GM23338 (cell line): ENCODE measurements at regions not wholly inside any gene's neighbourhood (a gene's known extent, or its start where the extent isn't known, plus 50 kb on each side); places are given as distances from the start of the nearest gene placed in this dataset.

Experiments
- ATAC-seq: fragments of 200-7000 bp; cut with Tn5 transposase; 3 replicates; pipeline ENCODE4 v1.9.1; 2020
- DNase-seq: peaks from one replicate; pipeline ENCODE4 v3.0.0-alpha.2; 2015; ENCODE audit warnings: low spot score
- H2AFZ ChIP-seq: fragments of 200-600 bp; sonication (generic); 2 replicates; pipeline ENCODE4 v1.8.0; 2016; ENCODE audit warnings: antibody characterized with exemption, mild to moderate bottlenecking, moderate library complexity
- H3F3A ChIP-seq: fragments of 200-600 bp; sonication (generic); replicated peaks from 2 replicates; pipeline ENCODE4 v1.8.0; 2017; ENCODE audit warnings: antibody characterized with exemption, mixed run types, low read depth
- H3K27ac ChIP-seq: fragments of 200-600 bp; sonication (generic); 2 replicates; pipeline ENCODE4 v1.6.1; 2016; ENCODE audit warnings: low read depth
- H3K27me3 ChIP-seq: fragments of 200-600 bp; sonication (generic); 2 replicates; pipeline ENCODE4 v1.8.0; 2016; ENCODE audit warnings: mild to moderate bottlenecking, mixed run types, moderate library complexity; ENCODE audit not compliant: insufficient read depth
- H3K36me3 ChIP-seq: fragments of 200-600 bp; sonication (generic); 2 replicates; pipeline ENCODE4 v1.8.0; 2016; ENCODE audit warnings: mild to moderate bottlenecking; ENCODE audit not compliant: insufficient read depth
- H3K4me1 ChIP-seq: fragments of 200-600 bp; sonication (generic); 2 replicates; pipeline ENCODE4 v1.8.0; 2016; ENCODE audit warnings: mild to moderate bottlenecking, moderate library complexity; ENCODE audit not compliant: insufficient read depth
- H3K4me2 ChIP-seq: fragments of 200-600 bp; sonication (generic); 2 replicates; pipeline ENCODE4 v1.7.1; 2017; ENCODE audit warnings: mixed run types
- H3K4me3 ChIP-seq: fragments of 200-600 bp; sonication (generic); 2 replicates; pipeline ENCODE4 v1.6.1; 2016; ENCODE audit warnings: mixed run types
- H3K79me2 ChIP-seq: fragments of 200-600 bp; sonication (generic); replicated peaks from 2 replicates; pipeline ENCODE4 v1.8.0; 2017; ENCODE audit warnings: mild to moderate bottlenecking; ENCODE audit not compliant: insufficient read depth
- H3K9me2 ChIP-seq: fragments of 200-600 bp; sonication (generic); 2 replicates; pipeline ENCODE4 v1.8.0; 2017; ENCODE audit not compliant: insufficient read depth
- H4K20me1 ChIP-seq: fragments of 200-600 bp; sonication (generic); replicated peaks from 2 replicates; pipeline ENCODE4 v1.8.0; 2017; ENCODE audit warnings: mild to moderate bottlenecking; ENCODE audit not compliant: insufficient read depth
- H3K27ac Mint-ChIP-seq: 2 replicates; pipeline ENCODE4 v1.8.0; 2020; ENCODE audit warnings: inconsistent platforms, mild to moderate bottlenecking, moderate library complexity, mixed read lengths
- H3K27me3 Mint-ChIP-seq: 3 replicates; pipeline ENCODE4 v1.8.0; 2022; ENCODE audit warnings: low read depth, mild to moderate bottlenecking, moderate library complexity, mixed read lengths, inconsistent platforms; ENCODE audit not compliant: insufficient read depth, poor library complexity
- H3K36me3 Mint-ChIP-seq: 3 replicates; pipeline ENCODE4 v1.8.0; 2021; ENCODE audit warnings: low read depth, mild to moderate bottlenecking, inconsistent platforms, moderate library complexity, mixed read lengths
- H3K4me1 Mint-ChIP-seq: 3 replicates; pipeline ENCODE4 v1.8.0; 2020; ENCODE audit warnings: mild to moderate bottlenecking, inconsistent platforms, mixed read lengths
- H3K4me3 Mint-ChIP-seq: 3 replicates; pipeline ENCODE4 v1.8.0; 2021; ENCODE audit warnings: moderate library complexity, mild to moderate bottlenecking, inconsistent platforms, mixed read lengths
- H3K9me3 Mint-ChIP-seq: 3 replicates; pipeline ENCODE4 v1.8.0; 2020; ENCODE audit warnings: moderate library complexity, mild to moderate bottlenecking, inconsistent platforms, mixed read lengths
- CREB1 ChIP-seq: fragments of 250-450 bp; sonication (Bioruptor Pico); IDR thresholded peaks from 2 replicates; pipeline ENCODE4 v1.5.0; 2020; ENCODE audit warnings: low read depth, mild to moderate bottlenecking, moderate library complexity
- EZH2 ChIP-seq: fragments of 200-600 bp; sonication (generic); IDR thresholded peaks from one replicate; pipeline ENCODE4 v1.8.0; 2017; ENCODE audit warnings: antibody characterized with exemption, mild to moderate bottlenecking, low read depth; ENCODE audit not compliant: unreplicated experiment
- EZH2phosphoT487 ChIP-seq: fragments of 200-600 bp; sonication (generic); IDR thresholded peaks from one replicate; pipeline ENCODE4 v1.8.1; 2018; ENCODE audit warnings: antibody characterized with exemption; ENCODE audit not compliant: unreplicated experiment
- JUNB ChIP-seq: IDR thresholded peaks from one replicate; pipeline ENCODE4 v1.6.1; 2016; ENCODE audit warnings: antibody characterized with exemption; ENCODE audit not compliant: unreplicated experiment
- NANOG ChIP-seq: IDR thresholded peaks from 2 replicates; pipeline ENCODE4 v1.6.1; 2016; ENCODE audit warnings: antibody characterized with exemption, borderline replicate concordance
- POLR2AphosphoS5 ChIP-seq: IDR thresholded peaks from 2 replicates; pipeline ENCODE4 v1.6.1; 2016; ENCODE audit warnings: antibody characterized with exemption, low read depth
- STAT1 ChIP-seq: IDR thresholded peaks from one replicate; pipeline ENCODE4 v1.6.1; 2016; ENCODE audit warnings: antibody characterized with exemption; ENCODE audit not compliant: unreplicated experiment
- ZNF114 ChIP-seq: fragments of 250-450 bp; sonication (Bioruptor Pico); IDR thresholded peaks from 2 replicates; pipeline ENCODE4 v1.5.0; 2020; ENCODE audit warnings: mild to moderate bottlenecking, moderate library complexity
- ZNF331 ChIP-seq: fragments of 250-450 bp; sonication (Bioruptor Pico); IDR thresholded peaks from 2 replicates; pipeline ENCODE4 v1.5.0; 2020; ENCODE audit warnings: low read depth, mild to moderate bottlenecking, moderate library complexity
- TF ChIP-seq, protein P1 (sequence below): fragments of 250-450 bp; sonication (Bioruptor Pico); IDR thresholded peaks from 2 replicates; pipeline ENCODE4 v1.5.0; 2020; ENCODE audit warnings: mild to moderate bottlenecking, moderate library complexity
- TF ChIP-seq, protein P2 (sequence below): IDR thresholded peaks from one replicate; pipeline ENCODE4 v1.6.1; 2018; ENCODE audit warnings: antibody characterized with exemption; ENCODE audit not compliant: unreplicated experiment

DNA sequence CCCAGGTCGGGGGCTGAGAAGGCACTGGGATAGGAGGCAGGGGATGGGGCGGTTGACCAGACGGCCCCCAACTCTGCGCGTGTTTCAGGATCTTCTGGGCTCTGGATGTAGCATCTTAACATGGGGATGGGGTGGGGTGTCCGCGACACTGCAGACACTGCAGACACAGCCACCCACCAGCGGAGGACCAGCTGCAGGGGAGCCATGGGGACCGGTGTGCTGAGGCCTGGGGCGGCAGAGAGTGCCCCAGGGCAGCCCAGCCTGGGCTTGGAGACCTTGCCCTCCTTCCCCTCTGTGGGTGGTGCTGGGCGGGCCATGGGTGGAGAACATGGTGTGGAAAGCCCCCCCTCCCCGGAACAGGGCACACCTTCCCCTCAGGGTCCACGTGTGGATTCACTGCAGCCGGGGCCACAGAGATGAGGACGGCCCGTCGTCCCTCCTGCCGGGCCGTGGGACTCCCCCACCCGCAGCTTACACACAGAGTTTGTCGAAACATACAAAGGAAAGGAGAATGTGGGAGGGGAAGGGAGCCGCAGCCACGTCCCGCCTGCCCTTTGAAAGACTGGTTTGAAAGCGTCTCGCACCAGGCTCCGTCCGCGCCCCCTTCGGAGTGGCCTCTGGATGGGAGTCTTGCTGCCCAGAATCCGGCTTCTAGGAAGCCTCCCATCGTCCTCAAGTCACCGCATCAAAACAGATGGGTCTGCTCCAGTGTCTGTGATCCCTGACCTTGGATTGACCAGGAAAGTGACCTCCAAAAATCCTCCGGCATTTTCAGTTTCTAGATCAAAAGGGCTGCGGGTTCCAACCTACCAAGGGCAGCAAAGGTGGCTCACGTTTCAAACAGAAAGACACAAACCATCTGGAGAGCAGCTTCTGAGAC lies 91.5 kb upstream of the TCERG1L start (continued):
- TF ChIP-seq, protein P1, sequence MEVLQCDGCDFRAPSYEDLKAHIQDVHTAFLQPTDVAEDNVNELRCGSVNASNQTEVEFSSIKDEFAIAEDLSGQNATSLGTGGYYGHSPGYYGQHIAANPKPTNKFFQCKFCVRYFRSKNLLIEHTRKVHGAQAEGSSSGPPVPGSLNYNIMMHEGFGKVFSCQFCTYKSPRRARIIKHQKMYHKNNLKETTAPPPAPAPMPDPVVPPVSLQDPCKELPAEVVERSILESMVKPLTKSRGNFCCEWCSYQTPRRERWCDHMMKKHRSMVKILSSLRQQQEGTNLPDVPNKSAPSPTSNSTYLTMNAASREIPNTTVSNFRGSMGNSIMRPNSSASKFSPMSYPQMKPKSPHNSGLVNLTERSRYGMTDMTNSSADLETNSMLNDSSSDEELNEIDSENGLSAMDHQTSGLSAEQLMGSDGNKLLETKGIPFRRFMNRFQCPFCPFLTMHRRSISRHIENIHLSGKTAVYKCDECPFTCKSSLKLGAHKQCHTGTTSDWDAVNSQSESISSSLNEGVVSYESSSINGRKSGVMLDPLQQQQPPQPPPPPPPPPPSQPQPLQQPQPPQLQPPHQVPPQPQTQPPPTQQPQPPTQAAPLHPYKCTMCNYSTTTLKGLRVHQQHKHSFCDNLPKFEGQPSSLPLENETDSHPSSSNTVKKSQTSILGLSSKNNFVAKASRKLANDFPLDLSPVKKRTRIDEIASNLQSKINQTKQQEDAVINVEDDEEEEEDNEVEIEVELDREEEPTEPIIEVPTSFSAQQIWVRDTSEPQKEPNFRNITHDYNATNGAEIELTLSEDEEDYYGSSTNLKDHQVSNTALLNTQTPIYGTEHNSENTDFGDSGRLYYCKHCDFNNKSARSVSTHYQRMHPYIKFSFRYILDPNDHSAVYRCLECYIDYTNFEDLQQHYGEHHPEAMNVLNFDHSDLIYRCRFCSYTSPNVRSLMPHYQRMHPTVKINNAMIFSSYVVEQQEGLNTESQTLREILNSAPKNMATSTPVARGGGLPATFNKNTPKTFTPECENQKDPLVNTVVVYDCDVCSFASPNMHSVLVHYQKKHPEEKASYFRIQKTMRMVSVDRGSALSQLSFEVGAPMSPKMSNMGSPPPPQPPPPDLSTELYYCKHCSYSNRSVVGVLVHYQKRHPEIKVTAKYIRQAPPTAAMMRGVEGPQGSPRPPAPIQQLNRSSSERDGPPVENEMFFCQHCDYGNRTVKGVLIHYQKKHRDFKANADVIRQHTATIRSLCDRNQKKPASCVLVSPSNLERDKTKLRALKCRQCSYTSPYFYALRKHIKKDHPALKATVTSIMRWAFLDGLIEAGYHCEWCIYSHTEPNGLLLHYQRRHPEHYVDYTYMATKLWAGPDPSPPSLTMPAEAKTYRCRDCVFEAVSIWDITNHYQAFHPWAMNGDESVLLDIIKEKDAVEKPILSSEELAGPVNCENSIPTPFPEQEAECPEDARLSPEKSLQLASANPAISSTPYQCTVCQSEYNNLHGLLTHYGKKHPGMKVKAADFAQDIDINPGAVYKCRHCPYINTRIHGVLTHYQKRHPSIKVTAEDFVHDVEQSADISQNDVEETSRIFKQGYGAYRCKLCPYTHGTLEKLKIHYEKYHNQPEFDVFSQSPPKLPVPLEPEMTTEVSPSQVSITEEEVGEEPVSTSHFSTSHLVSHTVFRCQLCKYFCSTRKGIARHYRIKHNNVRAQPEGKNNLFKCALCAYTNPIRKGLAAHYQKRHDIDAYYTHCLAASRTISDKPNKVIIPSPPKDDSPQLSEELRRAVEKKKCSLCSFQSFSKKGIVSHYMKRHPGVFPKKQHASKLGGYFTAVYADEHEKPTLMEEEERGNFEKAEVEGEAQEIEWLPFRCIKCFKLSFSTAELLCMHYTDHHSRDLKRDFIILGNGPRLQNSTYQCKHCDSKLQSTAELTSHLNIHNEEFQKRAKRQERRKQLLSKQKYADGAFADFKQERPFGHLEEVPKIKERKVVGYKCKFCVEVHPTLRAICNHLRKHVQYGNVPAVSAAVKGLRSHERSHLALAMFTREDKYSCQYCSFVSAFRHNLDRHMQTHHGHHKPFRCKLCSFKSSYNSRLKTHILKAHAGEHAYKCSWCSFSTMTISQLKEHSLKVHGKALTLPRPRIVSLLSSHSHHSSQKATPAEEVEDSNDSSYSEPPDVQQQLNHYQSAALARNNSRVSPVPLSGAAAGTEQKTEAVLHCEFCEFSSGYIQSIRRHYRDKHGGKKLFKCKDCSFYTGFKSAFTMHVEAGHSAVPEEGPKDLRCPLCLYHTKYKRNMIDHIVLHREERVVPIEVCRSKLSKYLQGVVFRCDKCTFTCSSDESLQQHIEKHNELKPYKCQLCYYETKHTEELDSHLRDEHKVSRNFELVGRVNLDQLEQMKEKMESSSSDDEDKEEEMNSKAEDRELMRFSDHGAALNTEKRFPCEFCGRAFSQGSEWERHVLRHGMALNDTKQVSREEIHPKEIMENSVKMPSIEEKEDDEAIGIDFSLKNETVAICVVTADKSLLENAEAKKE (CRISPR knock-in tag) = no peak

DNA sequence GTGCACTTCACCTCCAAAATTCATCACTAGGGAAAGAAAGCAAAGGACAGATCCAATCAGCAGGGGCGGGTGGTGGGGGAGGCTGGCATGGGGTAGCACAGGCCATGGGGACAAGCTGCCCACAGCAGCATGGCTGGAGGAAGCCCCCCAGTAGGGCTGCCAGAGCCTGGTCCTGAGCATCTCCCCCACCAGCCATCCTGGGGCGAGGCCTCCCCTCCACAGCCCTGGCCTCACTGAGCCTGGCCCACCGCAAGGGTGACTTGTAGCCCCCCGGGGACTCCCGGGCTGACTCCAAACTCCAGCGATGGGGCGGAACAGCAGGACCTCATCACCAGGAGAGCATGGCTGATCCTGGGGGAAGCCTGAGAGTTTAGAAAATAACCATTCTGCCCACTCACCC lies 92.4 kb upstream of the TCERG1L start:
- H3F3A ChIP-seq = no peaks in the 10 kb centered on the region
- peaks cover 9% of the 10 kb centered on the region for H3K27me3 Mint-ChIP-seq
- no peak overlapping the region for H3K4me2 ChIP-seq
- no peaks in the 10 kb centered on the region for H3K9me2 ChIP-seq
- H3K36me3 Mint-ChIP-seq = peaks cover 39% of the 10 kb centered on the region
- H3K27ac Mint-ChIP-seq = no peak overlapping the region
- no peaks in the 10 kb centered on the region for H3K4me1 Mint-ChIP-seq
- peaks cover 95% of the 10 kb centered on the region for H3K9me3 Mint-ChIP-seq
- no peak overlapping the region for H3K4me3 ChIP-seq
- TF ChIP-seq JUNB (no peak), ZNF114 (CRISPR knock-in tag) (no peak), CREB1 (CRISPR knock-in tag) (no peak), STAT1 (no peak), EZH2 (no peak), NANOG (no peak), EZH2phosphoT487 (no peak), ZNF331 (no peak), POLR2AphosphoS5 (no peak)
- TF ChIP-seq, protein P2, sequence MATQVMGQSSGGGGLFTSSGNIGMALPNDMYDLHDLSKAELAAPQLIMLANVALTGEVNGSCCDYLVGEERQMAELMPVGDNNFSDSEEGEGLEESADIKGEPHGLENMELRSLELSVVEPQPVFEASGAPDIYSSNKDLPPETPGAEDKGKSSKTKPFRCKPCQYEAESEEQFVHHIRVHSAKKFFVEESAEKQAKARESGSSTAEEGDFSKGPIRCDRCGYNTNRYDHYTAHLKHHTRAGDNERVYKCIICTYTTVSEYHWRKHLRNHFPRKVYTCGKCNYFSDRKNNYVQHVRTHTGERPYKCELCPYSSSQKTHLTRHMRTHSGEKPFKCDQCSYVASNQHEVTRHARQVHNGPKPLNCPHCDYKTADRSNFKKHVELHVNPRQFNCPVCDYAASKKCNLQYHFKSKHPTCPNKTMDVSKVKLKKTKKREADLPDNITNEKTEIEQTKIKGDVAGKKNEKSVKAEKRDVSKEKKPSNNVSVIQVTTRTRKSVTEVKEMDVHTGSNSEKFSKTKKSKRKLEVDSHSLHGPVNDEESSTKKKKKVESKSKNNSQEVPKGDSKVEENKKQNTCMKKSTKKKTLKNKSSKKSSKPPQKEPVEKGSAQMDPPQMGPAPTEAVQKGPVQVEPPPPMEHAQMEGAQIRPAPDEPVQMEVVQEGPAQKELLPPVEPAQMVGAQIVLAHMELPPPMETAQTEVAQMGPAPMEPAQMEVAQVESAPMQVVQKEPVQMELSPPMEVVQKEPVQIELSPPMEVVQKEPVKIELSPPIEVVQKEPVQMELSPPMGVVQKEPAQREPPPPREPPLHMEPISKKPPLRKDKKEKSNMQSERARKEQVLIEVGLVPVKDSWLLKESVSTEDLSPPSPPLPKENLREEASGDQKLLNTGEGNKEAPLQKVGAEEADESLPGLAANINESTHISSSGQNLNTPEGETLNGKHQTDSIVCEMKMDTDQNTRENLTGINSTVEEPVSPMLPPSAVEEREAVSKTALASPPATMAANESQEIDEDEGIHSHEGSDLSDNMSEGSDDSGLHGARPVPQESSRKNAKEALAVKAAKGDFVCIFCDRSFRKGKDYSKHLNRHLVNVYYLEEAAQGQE = no peak
- DNase-seq = no peak
- H3K4me1 ChIP-seq = no peaks in the 10 kb centered on the region
- no peaks in the 10 kb centered on the region for H4K20me1 ChIP-seq
- H3K4me3 Mint-ChIP-seq = no peak overlapping the region
- no peaks in the 10 kb centered on the region for H3K79me2 ChIP-seq
- H3K27ac ChIP-seq = no peak overlapping the region
- no peak for ATAC-seq
- no peaks in the 10 kb centered on the region for H3K27me3 ChIP-seq
- no peaks in the 10 kb centered on the region; the same call in 1 of the 2 replicates for H3K36me3 ChIP-seq
- H2AFZ ChIP-seq = no peak overlapping the region
